ENCODE measurements at regions not wholly inside any gene's neighbourhood (a gene's known extent, or its start where the extent isn't known, plus 50 kb on each side); places are given as distances from the start of the nearest gene placed in this dataset.

DNA sequence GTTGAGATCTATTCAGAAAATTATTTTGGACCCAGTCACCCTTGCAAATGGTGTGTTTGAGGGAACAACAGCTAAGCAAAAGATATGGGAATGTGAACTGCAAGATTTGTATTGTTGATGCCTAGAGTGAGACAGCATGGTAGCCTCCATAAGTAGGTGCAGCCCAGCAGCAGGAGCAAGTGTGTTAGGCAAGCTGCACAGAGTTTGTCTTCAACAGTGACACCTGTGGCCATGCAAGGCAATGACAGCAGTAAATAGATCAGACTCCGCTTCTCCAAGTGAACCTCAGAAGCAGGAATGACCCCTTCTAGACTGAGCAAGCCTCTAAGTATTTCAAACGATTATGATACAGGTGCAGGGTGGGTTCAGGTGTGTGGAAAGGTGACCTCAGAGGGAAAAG, 133.4 kb upstream of the MSX1 start:
- no peaks in the 10 kb centered on the region for H3K4me1 ChIP-seq (replicated peaks in 1 of 2; ENCODE audit: control insufficient read depth in 2 of 2, insufficient read depth in 2 of 2, low read length in 2 of 2)
- H2AFZ ChIP-seq (ENCODE audit: low read depth, low read length) = no peak overlapping the region
- no peak overlapping the region for H3K27ac ChIP-seq (ENCODE audit: extremely low read depth, low read depth, low read length)
- no peak overlapping the region for H3K4me3 ChIP-seq
- WGBS (ENCODE audit: insufficient coverage, low coverage, missing lambda C conversion rate) = 3% methylated on average over 2 of the region's 2 CpGs
- no peaks in the 10 kb centered on the region for H4K20me1 ChIP-seq (replicated peaks; ENCODE audit: control insufficient read depth, insufficient read depth, low read length)
- no peaks in the 10 kb centered on the region for H3K79me2 ChIP-seq (ENCODE audit: control insufficient read depth, insufficient read depth, low read length)
- BruUV-seq (replicated peaks) = no TSS peak
- no peak overlapping the region for H3K4me2 ChIP-seq (ENCODE audit: insufficient read depth, low read length)
- H3K9ac ChIP-seq (ENCODE audit: insufficient read depth in 1 of 2, low read depth in 2 of 2, low read length in 2 of 2) = no peak overlapping the region
- CTCF ChIA-PET (ENCODE audit: low intra/inter-chr PET ratio) = no interaction called here
- H3K27me3 ChIP-seq (ENCODE audit: control insufficient read depth in 2 of 2, insufficient read depth in 2 of 2, low read length in 2 of 2) = peaks cover 0 to 8% of the 10 kb centered on the region in 2 experiments; a peak in 1 of 5 replicates
- H3K36me3 ChIP-seq (ENCODE audit: control insufficient read depth, insufficient read depth, low read length) = no peaks in the 10 kb centered on the region
- ATAC-seq (peak; percentile 39; the same call in 1 of the 3 replicates), FAIRE-seq (no peak), DNase-seq (ENCODE audit: extremely low read depth in 1 of 4, low spot score in 3 of 4) (peak; percentile 14 to 48 (median 24))
- intact Hi-C loops (cut with micrococcal nuclease) (no loop called here), in situ Hi-C loops (cut with MboI) (no loop called here)
- peaks cover 3% of the 10 kb centered on the region for H3K9me3 ChIP-seq (replicated peaks; ENCODE audit: control insufficient read depth, insufficient read depth, low read depth, low read length)
- POLR2A ChIA-PET = no interaction called here
- no peaks in the 10 kb centered on the region for H3K9me1 ChIP-seq (ENCODE audit: control insufficient read depth, insufficient read depth, low read length)
- TF ChIP-seq ZNF146 (CRISPR knock-in tag; IDR thresholded peaks at IDR 0.05; ENCODE audit: unreplicated experiment) (no peak), ZNF408 (CRISPR knock-in tag; IDR thresholded peaks at IDR 0.05; ENCODE audit: low read depth) (no peak), CBX1 (IDR thresholded peaks at IDR 0.05; ENCODE audit: low read depth) (peak; percentile 86; the same call in 1 of the 2 replicates), GTF2E2 (tag; IDR thresholded peaks at IDR 0.05) (no peak), KLF6 (CRISPR knock-in tag; IDR thresholded peaks at IDR 0.05; ENCODE audit: borderline replicate concordance) (no peak), ZNF124 (CRISPR knock-in tag; IDR thresholded peaks at IDR 0.05) (no peak), RBM17 (IDR thresholded peaks at IDR 0.05; ENCODE audit: borderline replicate concordance, low read depth, low read length) (no peak), JUNB (CRISPR knock-in tag; conservative IDR thresholded peaks at IDR 0.05) (no peak), ZNF398 (CRISPR knock-in tag; IDR thresholded peaks at IDR 0.05) (no peak), SP1 (CRISPR knock-in tag; IDR thresholded peaks at IDR 0.05) (no peak), XRCC3 (IDR thresholded peaks at IDR 0.05) (no peak), NR2F6 (CRISPR knock-in tag; IDR thresholded peaks at IDR 0.05) (no peak), TRIM28 (IDR thresholded peaks at IDR 0.05) (peak; percentile 82), ZNF175 (CRISPR knock-in tag; IDR thresholded peaks at IDR 0.05; ENCODE audit: low read depth) (no peak), SREBF1 (IDR thresholded peaks at IDR 0.05; ENCODE audit: borderline replicate concordance, low read depth, low read length) (no peak), ARNT (IDR thresholded peaks at IDR 0.05) (no peak)
- TF ChIP-seq, protein P1, sequence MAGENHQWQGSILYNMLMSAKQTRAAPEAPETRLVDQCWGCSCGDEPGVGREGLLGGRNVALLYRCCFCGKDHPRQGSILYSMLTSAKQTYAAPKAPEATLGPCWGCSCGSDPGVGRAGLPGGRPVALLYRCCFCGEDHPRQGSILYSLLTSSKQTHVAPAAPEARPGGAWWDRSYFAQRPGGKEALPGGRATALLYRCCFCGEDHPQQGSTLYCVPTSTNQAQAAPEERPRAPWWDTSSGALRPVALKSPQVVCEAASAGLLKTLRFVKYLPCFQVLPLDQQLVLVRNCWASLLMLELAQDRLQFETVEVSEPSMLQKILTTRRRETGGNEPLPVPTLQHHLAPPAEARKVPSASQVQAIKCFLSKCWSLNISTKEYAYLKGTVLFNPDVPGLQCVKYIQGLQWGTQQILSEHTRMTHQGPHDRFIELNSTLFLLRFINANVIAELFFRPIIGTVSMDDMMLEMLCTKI (IDR thresholded peaks at IDR 0.05; ENCODE audit: partially characterized antibody) = no peak
- TF ChIP-seq, protein P2, sequence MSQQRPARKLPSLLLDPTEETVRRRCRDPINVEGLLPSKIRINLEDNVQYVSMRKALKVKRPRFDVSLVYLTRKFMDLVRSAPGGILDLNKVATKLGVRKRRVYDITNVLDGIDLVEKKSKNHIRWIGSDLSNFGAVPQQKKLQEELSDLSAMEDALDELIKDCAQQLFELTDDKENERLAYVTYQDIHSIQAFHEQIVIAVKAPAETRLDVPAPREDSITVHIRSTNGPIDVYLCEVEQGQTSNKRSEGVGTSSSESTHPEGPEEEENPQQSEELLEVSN (IDR thresholded peaks at IDR 0.05; ENCODE audit: borderline replicate concordance in 1 of 2, extremely low read depth in 1 of 2, insufficient read depth in 1 of 2, insufficient read length in 1 of 2, low read depth in 1 of 2, low read length in 1 of 2, poor library complexity in 1 of 2, severe bottlenecking in 1 of 2) = no peak

Measured in K562 (cell line).